GM18517 (cell line): ENCODE measurements at regions not wholly inside any gene's neighbourhood (a gene's known extent, or its start where the extent isn't known, plus 50 kb on each side); places are given as distances from the start of the nearest gene placed in this dataset.

Source experiments
- ATAC-seq: cut with Tn5 transposase; IDR thresholded peaks from one replicate; pipeline ENCODE4 v1.9.1; 2021; ENCODE audit warnings: mild to moderate bottlenecking, moderate library complexity; ENCODE audit not compliant: unreplicated experiment

DNA sequence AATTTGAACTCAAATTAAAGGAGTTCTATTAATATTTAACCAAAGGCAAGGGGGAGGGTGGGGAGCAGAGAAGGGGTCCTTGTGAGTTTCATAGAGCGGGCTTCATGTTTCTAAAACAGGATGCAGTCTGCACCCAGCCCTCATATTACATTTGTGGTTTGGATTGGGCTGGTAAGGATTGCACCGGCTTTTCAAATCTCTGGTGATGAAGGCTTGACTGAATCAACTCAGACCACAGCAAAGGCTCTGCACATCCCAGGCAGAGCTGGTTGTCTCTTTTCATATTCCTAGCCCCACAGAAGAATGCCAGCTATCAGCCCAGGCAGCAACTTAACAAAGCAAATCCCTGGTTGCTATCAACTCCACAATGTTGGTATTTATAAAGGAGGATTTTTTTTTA lies 1221.4 kb downstream of the VRK1 start:
- ATAC-seq, result no peak

DNA sequence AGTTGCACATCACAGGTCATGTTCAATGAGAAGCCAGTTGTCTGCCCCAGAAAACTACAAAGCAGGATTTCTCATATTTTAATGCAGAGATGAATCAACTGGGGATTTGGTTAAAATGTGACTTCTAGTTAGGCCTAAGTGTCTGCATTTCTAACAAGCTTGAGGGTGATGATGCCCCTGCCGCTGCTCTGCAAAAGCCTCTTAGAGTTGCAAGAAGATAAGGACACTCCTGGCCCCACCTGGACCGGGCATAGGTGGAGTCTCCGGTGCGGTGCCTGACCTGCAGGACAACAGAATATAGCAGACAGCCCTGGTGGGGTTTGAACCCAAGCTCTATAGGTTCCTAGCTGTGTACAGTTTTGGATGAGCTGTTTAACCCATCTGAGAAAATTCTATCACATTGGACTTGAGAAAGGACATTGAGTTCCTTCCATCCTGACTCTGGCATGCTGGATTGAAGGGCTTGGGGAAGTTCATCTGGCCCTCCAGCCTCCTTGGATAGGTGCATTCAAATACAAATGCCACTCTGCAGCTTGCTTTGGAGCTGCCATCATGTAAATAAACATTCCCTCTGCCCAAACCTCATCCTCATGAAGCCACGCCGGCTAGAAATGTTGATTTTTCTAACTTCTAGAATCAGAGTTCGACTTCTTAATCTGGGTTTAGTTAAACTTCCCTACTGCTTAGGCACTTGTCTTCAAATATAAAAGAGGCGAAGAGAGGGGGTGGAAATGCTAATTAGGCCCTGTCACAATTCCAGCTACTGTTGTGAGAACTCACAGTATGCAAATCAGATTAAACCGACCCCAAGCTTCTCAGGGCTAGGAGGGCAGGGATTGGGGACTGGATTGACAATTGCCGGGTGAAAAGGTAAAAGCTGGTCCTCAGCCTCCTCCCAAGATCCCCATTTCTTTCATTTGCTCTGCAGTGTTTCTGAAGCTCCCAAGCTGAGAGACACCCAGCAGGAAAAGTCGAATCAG lies 1225.6 kb downstream of the VRK1 start:
- ATAC-seq, result no peak

DNA sequence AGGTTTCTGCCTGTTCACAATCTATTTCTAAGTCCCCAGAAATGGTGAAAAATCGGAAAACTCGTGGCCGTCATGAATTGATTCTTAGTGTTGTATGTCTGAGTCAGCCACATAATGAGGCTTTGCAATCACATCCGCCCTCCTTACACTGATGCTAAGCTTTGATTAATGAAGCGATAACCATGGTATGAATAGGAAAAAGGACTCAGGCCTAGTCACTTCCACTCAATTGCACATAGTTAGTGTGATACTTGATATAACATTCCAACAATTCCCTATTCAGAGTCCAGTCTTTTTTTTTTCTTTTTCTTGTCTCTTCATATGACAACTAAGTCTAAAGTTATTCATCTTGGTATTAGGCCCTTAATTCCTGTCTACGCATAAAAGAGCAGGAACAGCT lies 1231.0 kb downstream of the VRK1 start:
- ATAC-seq, result no peak

DNA sequence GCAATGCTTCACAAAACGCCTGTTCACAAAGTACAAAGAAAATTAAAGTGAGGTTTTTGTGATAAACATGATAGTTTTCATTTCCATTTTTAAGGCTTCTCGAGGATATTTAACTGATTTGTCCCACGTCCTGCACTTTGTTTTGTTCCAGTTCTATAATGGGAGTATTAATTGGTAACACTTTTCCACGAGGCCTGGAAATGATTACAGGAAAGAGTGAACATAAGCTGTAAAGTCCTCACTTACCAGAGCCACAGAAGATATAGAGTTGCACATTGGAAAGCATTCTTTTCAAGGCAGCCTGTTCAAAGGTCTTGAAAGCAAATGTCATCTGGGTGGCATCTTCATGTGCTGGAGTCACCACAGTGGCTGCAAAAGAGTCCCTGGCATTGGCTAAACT lies 1236.6 kb downstream of the BCL11B start:
- ATAC-seq, result no peak

DNA sequence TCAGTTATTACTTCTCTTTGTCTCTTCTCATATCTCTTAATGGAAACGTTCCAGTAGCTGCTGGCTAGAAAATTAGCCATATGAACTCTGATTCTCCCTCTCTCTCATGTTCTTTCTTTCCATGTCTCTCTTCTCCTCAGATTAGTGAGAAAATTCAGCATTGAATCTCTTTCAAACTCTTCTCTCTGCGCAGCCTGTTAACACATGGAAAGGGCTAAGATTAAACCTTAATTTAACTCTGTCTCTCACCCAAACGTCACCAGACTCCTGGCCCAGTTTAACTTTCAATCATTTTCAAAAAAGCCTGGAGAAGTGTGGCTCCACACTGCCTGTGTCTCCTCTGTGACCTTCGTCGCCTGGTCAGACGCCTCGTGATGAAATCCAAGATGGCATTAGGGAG lies 1234.2 kb downstream of the BCL11B start:
- no peak for ATAC-seq

DNA sequence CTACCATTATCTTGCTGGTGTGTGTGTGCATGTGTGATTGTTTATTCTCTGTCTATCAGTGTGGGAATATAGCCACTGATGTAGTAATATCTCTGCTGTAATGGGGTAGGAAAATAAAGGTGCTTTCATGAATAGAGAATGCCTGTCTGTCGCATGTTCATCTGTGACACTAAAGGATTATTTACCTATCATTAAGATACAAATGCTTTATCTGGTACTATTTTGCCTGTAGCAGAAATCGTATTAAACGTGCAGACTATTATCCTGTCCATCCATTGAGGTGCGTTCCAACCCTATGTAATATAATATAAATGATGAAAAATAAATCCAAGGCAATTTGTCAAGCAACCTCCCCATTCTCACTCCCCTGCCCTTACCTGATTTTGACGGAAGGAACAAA lies 1215.1 kb downstream of the BCL11B start:
- no peak for ATAC-seq

DNA sequence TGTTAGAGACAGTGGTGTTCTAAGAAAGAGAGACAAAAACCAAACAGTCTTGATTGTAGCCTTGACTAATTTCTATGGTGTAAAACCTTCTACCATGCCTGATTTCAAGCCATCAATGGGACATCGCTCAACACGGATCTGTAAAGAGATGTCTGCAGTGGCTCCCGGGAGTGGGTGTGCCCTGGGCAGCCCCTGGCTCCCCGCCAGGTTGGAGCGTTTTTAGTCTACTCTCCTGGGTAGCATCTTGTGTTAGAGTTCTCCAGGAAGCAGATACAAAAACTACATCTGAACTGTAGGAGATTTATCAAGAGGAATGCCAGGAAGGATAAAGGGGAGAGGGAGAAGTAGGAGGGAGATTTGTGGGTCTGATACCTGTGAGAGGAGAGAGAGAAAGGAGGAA lies 1212.9 kb downstream of the BCL11B start:
- ATAC-seq, result no peak

DNA sequence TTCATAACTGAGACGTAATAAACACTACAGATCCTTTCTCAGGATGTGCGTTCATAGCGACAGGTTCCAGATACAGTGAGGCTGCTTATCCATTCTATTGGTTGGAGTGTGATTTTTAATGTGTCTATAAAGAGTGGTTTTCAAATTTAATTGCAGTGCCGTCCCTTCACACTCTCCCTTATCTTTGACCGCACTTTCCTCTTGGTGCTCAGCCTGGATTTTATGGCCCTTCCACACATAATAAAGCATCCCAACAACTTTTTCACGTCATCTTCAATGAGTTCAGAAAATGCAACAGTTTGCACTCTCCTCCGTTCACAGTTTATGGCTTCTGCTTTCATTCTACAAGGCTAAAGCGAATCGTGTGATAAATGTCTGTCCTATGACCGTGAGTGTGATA lies 1209.9 kb downstream of the BCL11B start:
- no peak for ATAC-seq

DNA sequence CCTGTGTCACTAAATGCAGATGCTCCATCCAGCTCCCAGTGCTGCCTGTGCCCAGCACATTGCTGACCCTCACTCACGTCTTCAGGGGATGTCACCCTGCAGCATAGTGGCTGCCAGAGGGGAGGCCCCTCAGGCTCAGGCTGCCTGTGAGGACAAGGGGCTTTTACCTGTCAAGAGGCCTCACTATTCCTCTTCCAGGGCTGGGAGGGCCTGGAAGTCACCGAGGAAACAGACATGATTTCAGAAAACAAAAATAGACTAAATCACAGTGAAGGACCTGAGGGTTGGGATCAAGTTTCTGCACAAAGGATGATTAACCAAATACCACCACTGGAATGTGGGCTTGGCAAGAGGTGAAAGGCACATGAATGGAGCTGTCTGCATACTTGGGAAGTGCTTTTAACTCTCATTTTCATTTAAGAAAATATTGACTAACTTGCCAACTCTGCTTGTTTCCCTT lies 1202.3 kb downstream of the BCL11B start:
- no peak for ATAC-seq

DNA sequence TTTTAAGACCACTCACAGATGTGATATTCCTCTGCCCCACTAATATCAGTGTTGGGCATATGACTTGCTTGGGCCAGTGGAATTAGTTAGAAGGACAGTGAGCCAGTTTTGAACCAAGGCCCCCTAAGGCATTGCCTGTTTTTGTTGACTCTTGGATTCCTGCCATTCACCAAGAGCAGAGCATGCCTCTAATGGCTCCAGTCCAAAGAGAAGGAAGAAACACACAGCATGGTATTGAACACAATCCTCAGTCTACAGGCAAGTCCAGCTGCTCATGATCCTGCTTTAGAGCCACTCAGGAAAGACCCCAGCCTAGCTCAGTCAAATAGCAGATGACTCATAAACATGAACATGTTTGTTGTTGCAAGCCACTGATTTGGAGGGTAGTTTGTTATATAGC lies 1201.5 kb downstream of the BCL11B start:
- ATAC-seq, result no peak

DNA sequence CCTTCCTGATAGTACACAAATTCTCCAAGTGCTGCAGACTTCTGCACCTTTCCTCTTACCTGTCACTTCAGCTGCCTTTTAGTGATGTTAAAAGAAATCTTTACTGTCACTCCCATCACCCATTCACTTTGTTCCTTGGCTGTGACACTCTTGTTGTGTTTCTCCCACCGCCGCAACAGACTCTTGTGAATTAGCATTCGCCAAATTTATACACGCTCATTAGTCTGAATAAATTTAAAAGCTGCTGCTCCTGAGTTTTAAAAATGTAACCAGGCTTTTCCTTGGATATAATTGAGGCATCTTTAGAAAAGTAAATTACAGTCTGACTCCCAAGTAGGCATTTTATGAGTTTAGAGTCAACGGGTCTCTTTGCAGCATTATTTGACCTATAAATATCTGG lies 1197.9 kb downstream of the BCL11B start:
- no peak for ATAC-seq

DNA sequence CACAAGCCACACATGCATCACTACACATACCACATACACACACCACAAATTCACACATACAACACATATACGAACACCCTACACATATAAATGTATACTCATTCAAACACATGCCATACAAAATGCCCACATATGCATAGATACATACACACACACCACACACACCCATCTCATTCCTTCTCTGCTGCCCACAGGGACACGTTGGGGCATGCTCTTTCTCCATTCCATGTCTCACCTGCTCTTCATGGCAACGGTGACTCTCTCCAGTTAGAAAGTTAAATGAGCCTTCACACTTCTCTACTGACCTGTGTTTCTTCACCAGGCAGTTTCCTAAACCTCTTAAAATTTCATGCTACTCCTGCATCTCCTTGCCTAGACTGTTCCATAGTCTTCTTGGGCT lies 1194.8 kb downstream of the BCL11B start:
- ATAC-seq, result no peak

DNA sequence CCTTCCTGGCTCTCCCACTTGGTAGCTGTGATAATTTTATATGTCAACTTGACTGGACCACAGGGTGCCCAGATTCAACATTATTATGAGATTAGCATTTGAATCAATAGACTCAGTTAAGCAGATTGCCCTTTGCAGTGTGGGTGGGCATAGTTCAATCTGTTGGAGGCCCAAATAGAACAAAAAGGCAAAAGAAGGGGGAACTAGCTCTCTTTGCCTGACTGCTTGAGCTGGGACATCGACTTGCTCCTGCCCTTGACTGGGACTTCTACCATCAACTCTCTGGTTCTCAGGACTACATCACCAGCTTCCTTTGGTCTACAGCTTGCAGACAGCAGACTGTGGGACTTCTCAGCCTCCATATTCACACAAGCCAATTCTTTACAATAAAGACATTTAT lies 1189.2 kb downstream of the BCL11B start:
- ATAC-seq, result no peak

DNA sequence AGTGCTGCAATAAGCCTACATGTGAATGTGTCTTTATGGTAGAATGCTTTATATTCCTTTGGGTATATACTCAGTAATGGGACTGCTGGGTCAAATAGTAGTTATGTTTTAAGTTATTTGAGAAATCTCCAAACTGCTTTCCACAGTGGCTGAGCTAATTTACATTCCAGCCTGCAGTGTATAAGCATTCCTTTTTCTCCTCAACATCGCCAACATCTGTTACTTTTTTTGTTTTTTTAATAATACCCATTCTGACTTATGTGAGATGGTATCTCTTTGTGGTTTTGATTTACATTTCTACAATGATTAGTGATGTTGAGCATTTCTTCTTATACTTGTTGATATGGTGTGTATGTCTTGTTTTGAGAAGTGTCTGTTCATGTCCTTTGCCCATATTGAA lies 1186.2 kb downstream of the BCL11B start:
- ATAC-seq, result no peak

DNA sequence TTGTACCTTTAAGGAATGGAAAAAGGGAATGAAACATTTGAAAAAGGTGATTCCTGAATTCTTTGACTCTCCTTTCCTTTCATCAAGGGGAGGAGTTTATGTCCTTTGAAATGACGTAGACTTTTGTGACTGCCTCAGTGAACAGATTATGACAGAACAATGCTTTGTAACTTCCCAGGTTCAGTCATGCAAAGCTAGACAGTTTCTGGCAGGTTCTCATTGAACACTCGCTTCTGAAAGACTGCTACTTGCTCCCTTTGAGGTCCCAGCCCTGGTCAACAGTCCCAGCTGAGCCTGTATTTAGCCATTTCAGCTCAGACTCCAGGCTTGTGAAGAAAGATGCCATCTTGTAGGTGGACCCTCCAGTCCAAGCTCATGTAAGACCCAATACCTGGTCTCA lies 1178.9 kb downstream of the BCL11B start:
- no peak for ATAC-seq

DNA sequence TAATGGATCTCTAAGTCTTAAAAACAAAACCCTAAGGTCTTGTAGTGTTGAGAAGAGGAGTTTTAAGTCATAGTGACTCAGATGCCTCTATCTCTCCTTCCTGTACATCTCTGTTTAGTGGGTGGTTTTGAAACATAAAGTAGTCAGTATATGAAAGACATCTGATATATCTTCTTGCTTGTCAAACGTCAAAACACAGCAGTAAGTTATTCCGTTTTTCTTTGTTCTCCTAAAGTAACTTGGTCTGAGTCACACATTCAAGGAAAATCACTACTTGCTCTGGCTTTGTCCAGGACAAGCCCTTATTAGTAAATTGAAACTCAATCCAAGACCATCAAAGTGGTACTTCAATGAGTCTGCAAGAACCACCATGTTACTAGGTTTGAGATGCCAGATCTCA lies 1172.5 kb downstream of the BCL11B start:
- ATAC-seq, result no peak

DNA sequence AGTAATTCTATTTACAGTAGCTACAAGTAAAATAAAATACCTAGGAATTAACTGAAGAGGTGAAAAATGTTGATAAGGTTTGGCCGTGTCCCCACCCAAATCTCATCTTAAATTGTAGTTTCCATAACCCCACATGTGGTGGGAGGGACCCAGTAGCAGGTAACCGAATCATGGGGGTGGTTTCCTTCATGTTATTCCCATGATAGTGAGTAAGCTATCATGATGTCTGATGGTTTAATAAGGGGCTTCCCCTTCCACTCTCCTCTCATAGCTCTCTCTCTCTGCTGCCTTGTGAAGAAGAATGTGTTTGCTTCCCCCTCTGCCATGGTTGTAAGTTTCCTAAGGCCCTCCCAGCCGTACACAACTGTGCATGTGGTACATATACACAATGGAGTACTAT lies 1170.7 kb downstream of the BCL11B start:
- ATAC-seq, result no peak

DNA sequence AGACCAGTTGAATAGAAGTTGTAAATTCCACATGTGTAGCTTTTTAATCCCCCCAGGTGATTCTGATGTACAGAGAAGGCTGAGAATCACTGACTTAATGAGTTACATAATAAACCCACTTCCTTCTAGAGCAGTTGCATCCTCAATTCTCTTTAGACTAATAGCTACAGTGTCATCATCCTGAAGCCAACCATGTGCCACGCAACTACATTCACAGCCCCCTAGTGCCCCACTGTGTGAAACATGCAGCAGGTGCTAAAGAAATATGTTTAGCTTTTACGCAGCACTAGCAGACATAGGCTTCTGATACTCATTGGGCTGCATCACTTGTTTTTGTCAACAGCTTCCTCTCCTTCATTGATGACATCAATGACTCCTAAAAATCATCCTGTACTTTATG lies 1168.3 kb downstream of the BCL11B start:
- ATAC-seq, result no peak

DNA sequence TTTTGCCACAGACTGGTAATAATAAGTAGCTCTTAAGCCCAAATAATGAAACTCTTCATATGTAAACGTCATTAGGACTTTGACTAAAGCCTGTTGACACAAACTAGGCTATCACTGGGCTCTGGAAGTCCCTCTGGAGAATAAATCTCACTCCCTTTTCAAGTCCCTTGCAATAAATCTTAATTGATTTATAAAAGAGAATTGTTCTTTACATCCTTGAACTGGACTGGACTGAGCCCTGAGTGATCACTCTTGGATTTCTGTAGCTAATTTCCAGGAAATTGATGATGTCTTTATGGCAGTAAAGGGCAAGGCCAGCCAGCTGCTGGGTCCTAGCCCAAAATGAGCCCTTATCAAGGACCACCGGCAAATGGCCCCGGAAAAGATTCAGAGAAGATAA lies 1162.7 kb downstream of the BCL11B start:
- ATAC-seq, result no peak

DNA sequence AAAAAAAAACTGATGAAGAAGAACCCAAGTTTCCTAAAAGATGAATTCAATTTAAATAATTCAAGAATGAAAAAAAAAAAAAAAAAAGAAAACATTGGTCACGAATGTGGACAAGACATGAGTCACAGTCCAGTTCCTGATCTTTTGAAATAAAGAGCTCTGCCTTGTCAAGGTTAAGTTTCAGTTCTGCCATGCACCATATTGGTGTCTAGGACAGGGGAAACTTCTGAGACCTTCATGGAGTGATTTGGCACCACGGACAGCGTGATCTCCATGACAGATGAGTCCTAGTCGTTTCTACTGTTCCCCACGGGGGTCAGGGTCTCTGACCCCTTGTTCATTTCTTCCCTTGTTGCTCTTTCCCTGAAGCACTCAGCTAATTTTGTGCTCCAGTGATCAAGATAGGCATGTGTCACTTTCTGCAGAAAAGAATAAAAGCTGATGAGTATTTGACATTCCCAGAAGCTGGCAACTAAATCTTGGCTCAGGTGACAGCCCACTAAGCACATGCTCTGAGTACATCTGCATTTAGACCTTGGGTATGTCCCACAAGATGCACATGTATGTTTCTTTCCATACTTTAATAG lies 1159.7 kb downstream of the BCL11B start:
- ATAC-seq, result no peak

DNA sequence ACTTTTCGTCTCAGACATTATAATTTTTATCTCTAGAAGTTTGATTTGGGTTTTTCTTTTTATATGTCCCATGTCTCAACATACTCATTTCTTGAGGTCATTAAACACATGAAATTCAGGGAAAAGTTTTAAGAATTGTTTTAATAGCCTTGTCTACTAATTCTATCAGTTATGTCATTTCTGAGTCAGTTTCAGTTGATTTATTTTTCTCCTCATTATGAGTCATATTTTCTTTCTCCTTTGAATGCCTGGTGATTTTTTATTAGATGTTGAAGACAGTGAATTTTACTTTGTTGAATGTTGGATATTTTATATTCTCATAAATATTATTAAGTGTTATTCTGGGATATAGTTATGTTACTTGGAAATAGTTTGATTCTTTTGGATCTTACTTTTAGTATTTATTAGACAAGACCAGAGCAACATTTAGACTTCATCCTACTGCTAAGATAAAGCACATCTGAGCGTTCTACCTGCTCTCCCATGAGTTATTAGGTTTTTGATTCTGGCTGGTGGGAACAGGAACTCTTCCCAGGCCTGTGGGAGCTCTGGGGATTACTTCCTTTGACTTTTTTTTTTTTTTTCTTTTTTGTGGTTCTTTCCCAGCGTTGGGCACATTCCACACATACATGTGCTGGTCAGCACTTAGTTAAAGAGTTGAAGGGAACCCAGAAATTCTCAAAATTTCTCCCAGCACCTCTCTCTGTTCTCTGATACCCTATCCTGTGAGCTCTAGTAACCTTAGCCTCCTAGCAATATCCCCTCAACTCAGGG lies 1157.7 kb downstream of the BCL11B start:
- no peak for ATAC-seq

DNA sequence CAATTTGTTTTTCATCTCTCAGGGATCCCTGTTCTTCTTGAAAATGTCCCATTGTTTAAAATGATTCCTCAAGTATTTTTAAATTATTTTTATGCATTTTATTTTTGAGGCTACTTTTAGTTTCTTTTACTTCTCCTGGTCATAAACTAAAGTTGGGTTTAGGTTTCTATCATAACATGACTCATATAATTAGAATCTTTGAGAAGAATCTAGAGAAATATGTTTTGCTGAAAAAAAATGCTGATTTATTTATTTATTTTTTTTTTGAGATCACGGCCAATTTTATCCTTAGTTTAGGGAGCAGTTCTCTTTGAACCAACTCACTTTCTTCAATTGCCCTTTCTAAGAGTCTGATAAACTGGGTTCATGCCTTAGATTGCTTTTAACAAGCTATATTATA lies 1157.1 kb downstream of the BCL11B start:
- ATAC-seq, result no peak
